ENCODE measurements at regions not wholly inside any gene's neighbourhood (a gene's known extent, or its start where the extent isn't known, plus 50 kb on each side); places are given as distances from the start of the nearest gene placed in this dataset.

DNA sequence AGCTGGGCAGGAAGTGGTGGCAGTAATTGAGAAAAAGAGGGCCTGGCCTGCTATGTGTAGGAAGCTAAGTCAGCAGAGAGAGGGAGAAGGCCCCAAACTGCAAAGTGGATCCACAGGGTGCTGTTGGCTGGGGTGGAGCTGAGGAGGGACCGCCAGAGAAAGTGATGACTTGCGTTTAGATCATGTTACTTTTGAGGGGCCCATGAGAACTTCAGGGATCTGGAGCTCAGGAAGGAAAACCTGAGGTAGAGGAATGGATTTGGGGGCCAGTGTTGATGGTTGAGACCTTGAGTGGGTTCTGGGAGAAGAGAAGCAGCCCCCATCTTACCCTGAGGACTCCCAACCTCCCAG lies 155.5 kb downstream of the MRPL14 start (continued):
- TF ChIP-seq ZNF274 (IDR thresholded peaks at IDR 0.05; ENCODE audit: borderline replicate concordance, low read depth, low read length) (no peak), L3MBTL2 (IDR thresholded peaks at IDR 0.05) (no peak), MAFF (IDR thresholded peaks at IDR 0.05; ENCODE audit: low read length) (peak; percentile 42; the same call in 1 of the 2 replicates), CAMTA2 (CRISPR knock-in tag; conservative IDR thresholded peaks at IDR 0.05) (no peak), FUS (optimal IDR thresholded peaks at IDR 0.05; ENCODE audit: low read depth, low read length) (no peak), ZBTB7A (IDR thresholded peaks at IDR 0.05; ENCODE audit: borderline replicate concordance, control insufficient read depth, low read depth, low read length) (no peak), RAD21 (CRISPR knock-in tag; conservative IDR thresholded peaks at IDR 0.05 in 1 of 2, IDR thresholded peaks at IDR 0.05 in 1 of 2) (no peak), RBM14 (IDR thresholded peaks at IDR 0.05; ENCODE audit: borderline replicate concordance, insufficient read depth, low read depth, low read length) (no peak), ZNF444 (CRISPR knock-in tag; IDR thresholded peaks at IDR 0.05) (no peak), LCOR (CRISPR knock-in tag; IDR thresholded peaks at IDR 0.05) (0 out of 2 replicates have a peak, but pooled peaks have one; percentile 15), IRF1 (CRISPR knock-in tag; IDR thresholded peaks at IDR 0.05; ENCODE audit: borderline replicate concordance) (no peak), ZNF143 (CRISPR knock-in tag; IDR thresholded peaks at IDR 0.05) (no peak), TSHZ1 (CRISPR knock-in tag; IDR thresholded peaks at IDR 0.05) (no peak), PHF21A (IDR thresholded peaks at IDR 0.05; ENCODE audit: borderline replicate concordance, low read depth) (no peak), TGIF2 (CRISPR knock-in tag; IDR thresholded peaks at IDR 0.05) (no peak), CHD4 (IDR thresholded peaks at IDR 0.05; ENCODE audit: insufficient read depth, insufficient replicate concordance, low read depth, low read length, poor library complexity, severe bottlenecking) (no peak), SUPT5H (IDR thresholded peaks at IDR 0.05) (no peak), IRF2 (CRISPR knock-in tag; IDR thresholded peaks at IDR 0.05) (no peak), ZNF408 (CRISPR knock-in tag; IDR thresholded peaks at IDR 0.05; ENCODE audit: low read depth) (no peak), NR2C1 (IDR thresholded peaks at IDR 0.05) (no peak), NR2C1 (tag; IDR thresholded peaks at IDR 0.05) (no peak), ZBTB8A (IDR thresholded peaks at IDR 0.05; ENCODE audit: partially characterized antibody) (no peak), RUNX1 (IDR thresholded peaks at IDR 0.05; ENCODE audit: low read depth) (no peak)
- TF ChIP-seq, protein P1, sequence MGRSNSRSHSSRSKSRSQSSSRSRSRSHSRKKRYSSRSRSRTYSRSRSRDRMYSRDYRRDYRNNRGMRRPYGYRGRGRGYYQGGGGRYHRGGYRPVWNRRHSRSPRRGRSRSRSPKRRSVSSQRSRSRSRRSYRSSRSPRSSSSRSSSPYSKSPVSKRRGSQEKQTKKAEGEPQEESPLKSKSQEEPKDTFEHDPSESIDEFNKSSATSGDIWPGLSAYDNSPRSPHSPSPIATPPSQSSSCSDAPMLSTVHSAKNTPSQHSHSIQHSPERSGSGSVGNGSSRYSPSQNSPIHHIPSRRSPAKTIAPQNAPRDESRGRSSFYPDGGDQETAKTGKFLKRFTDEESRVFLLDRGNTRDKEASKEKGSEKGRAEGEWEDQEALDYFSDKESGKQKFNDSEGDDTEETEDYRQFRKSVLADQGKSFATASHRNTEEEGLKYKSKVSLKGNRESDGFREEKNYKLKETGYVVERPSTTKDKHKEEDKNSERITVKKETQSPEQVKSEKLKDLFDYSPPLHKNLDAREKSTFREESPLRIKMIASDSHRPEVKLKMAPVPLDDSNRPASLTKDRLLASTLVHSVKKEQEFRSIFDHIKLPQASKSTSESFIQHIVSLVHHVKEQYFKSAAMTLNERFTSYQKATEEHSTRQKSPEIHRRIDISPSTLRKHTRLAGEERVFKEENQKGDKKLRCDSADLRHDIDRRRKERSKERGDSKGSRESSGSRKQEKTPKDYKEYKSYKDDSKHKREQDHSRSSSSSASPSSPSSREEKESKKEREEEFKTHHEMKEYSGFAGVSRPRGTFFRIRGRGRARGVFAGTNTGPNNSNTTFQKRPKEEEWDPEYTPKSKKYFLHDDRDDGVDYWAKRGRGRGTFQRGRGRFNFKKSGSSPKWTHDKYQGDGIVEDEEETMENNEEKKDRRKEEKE (IDR thresholded peaks at IDR 0.05; ENCODE audit: borderline replicate concordance in 1 of 2, control insufficient read depth in 1 of 2, low read depth in 2 of 2, low read length in 1 of 2), result no peak

Data from K562 (cell line).